Neural progenitor cell (in vitro differentiated cells): ENCODE measurements at regions not wholly inside any gene's neighbourhood (a gene's known extent, or its start where the extent isn't known, plus 50 kb on each side); places are given as distances from the start of the nearest gene placed in this dataset.

Experiments used
- CTCF ChIP-seq: fragments of 200-600 bp; sonication (generic); IDR thresholded peaks from 2 replicates; pipeline ENCODE4 v1.5.1; 2017; ENCODE audit warnings: antibody characterized with exemption, mild to moderate bottlenecking
- EZH2phosphoT487 ChIP-seq: fragments of 200-600 bp; sonication (generic); IDR thresholded peaks from 2 replicates; pipeline ENCODE4 v1.6.1; 2017; ENCODE audit warnings: antibody characterized with exemption

DNA sequence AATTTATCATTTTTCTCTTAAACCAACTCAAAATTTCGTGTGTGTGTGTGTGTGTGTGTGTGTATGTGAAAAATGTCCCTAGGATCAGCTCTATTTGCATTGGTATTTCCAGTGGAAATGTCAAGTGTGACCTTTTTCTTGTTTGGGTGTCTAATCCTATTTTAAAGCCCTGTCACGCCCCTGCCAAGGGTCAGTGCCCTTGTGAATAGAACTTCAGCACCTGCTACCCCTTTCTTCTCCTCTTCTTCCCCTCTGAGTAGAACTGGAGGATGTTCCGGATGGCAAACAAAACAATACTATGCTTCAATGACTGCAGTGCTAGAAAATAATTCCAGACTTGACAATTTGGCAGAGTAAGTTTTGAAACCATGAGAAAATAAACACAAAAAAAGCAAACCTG, 67.3 kb downstream of the SPRY1 start:
- TF ChIP-seq CTCF (no peak), EZH2phosphoT487 (no peak)
